ENCODE measurements at regions not wholly inside any gene's neighbourhood (a gene's known extent, or its start where the extent isn't known, plus 50 kb on each side); places are given as distances from the start of the nearest gene placed in this dataset.

- H3K4me2 ChIP-seq (ENCODE audit: low read length): no peak overlapping the region
- no peaks in the 10 kb centered on the region for H3K9me2 ChIP-seq (ENCODE audit: low read depth, low read length)
- no peaks in the 10 kb centered on the region for H3K79me2 ChIP-seq (ENCODE audit: insufficient read depth, low read length)
- H3K4me1 ChIP-seq (ENCODE audit: insufficient read depth, low read length, severe bottlenecking): no peaks in the 10 kb centered on the region
- no peaks in the 10 kb centered on the region for H3K27me3 ChIP-seq (ENCODE audit: insufficient read depth, low read length)
- H4K20me1 ChIP-seq (ENCODE audit: insufficient read depth, low read length): no peaks in the 10 kb centered on the region
- no peaks in the 10 kb centered on the region for H3K36me3 ChIP-seq (ENCODE audit: insufficient read depth, low read length)
- TF ChIP-seq EZH2 (IDR thresholded peaks at IDR 0.05; ENCODE audit: borderline replicate concordance, low read length) (no peak), CTCF (IDR thresholded peaks at IDR 0.05; ENCODE audit: low read length) (no peak)
- no peaks in the 10 kb centered on the region for H3K9me3 ChIP-seq (ENCODE audit: low read length)
- no peaks in the 10 kb centered on the region for H3F3A ChIP-seq (ENCODE audit: insufficient read depth, low read length)
- H3K27ac ChIP-seq (ENCODE audit: low read depth, low read length, poor library complexity, severe bottlenecking): no peak overlapping the region
- H3K9ac ChIP-seq (ENCODE audit: low read length): no peak overlapping the region
- H3K4me3 ChIP-seq (ENCODE audit: low read depth, low read length, poor library complexity, severe bottlenecking): no peak overlapping the region
- no peak overlapping the region for H2AFZ ChIP-seq (ENCODE audit: low read length)
Observed at GRCh38 chr3:31047673-31048072, 153.2 kb upstream of the GADL1 start.

DNA sequence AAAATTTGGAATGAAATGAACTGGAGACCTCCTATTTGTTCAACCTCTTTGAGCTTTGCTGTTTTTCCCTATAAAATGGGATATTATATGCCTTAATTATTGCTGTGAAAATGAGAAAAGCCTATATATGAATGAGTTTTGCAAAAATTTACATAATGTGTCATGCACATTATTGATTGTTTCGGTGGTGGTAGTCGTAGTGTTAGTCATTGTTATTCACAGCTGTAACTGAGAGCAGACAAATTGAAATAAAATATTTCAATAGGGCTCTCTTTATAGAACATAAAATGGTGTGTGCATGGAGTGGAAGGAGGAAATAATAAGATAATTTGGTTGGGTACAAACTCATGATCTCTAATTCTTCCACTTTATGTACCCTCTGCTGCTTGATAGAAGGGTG is 153.7 kb upstream of the GADL1 start:
- H3F3A ChIP-seq (ENCODE audit: insufficient read depth, low read length): no peaks in the 10 kb centered on the region
- H3K27me3 ChIP-seq (ENCODE audit: insufficient read depth, low read length): no peaks in the 10 kb centered on the region
- H3K4me1 ChIP-seq (ENCODE audit: insufficient read depth, low read length, severe bottlenecking): no peaks in the 10 kb centered on the region
- no peaks in the 10 kb centered on the region; the same call in 1 of the 2 replicates for H3K36me3 ChIP-seq (ENCODE audit: insufficient read depth, low read length)
- no peak overlapping the region for H3K4me2 ChIP-seq (ENCODE audit: low read length)
- no peak overlapping the region for H3K4me3 ChIP-seq (ENCODE audit: low read depth, low read length, poor library complexity, severe bottlenecking)
- no peak overlapping the region for H3K9ac ChIP-seq (ENCODE audit: low read length)
- TF ChIP-seq CTCF (IDR thresholded peaks at IDR 0.05; ENCODE audit: low read length) (no peak), EZH2 (IDR thresholded peaks at IDR 0.05; ENCODE audit: borderline replicate concordance, low read length) (no peak)
- no peaks in the 10 kb centered on the region for H3K9me3 ChIP-seq (ENCODE audit: low read length)
- H3K9me2 ChIP-seq (ENCODE audit: low read depth, low read length): no peaks in the 10 kb centered on the region
- H2AFZ ChIP-seq (ENCODE audit: low read length): no peak overlapping the region
- H4K20me1 ChIP-seq (ENCODE audit: insufficient read depth, low read length): no peaks in the 10 kb centered on the region
- no peaks in the 10 kb centered on the region for H3K79me2 ChIP-seq (ENCODE audit: insufficient read depth, low read length)
- no peak overlapping the region for H3K27ac ChIP-seq (ENCODE audit: low read depth, low read length, poor library complexity, severe bottlenecking)

DNA sequence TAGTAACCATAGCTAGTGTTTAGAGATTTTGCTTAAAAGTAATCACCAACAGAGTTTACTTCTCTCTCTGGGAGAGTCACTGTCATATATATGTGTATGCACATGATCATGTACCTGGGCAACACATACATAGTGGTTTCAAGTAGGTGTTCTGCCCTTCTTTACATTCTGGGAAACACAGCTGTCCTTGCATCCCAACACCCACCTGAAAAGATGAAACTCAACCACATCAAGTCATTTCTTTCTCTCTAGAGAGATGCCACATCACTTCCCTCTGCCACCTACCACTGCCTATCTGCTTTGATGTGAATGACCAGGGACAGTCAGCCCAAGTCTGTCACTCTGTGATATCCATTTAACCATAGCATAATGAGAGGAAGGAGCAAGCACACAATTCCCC is 155.8 kb upstream of the GADL1 start:
- Histone ChIP-seq H3K79me2 (ENCODE audit: insufficient read depth, low read length) (no peaks in the 10 kb centered on the region), H3K4me3 (ENCODE audit: low read depth, low read length, poor library complexity, severe bottlenecking) (no peak overlapping the region), H3F3A (ENCODE audit: insufficient read depth, low read length) (no peaks in the 10 kb centered on the region), H3K9ac (ENCODE audit: low read length) (no peak overlapping the region), H3K9me3 (ENCODE audit: low read length) (no peaks in the 10 kb centered on the region), H3K9me2 (ENCODE audit: low read depth, low read length) (no peaks in the 10 kb centered on the region), H4K20me1 (ENCODE audit: insufficient read depth, low read length) (no peaks in the 10 kb centered on the region), H2AFZ (ENCODE audit: low read length) (no peak overlapping the region), H3K4me1 (ENCODE audit: insufficient read depth, low read length, severe bottlenecking) (no peaks in the 10 kb centered on the region), H3K36me3 (ENCODE audit: insufficient read depth, low read length) (no peaks in the 10 kb centered on the region; the same call in 1 of the 2 replicates), H3K4me2 (ENCODE audit: low read length) (no peak overlapping the region), H3K27ac (ENCODE audit: low read depth, low read length, poor library complexity, severe bottlenecking) (no peak overlapping the region), H3K27me3 (ENCODE audit: insufficient read depth, low read length) (no peaks in the 10 kb centered on the region)
- TF ChIP-seq EZH2 (IDR thresholded peaks at IDR 0.05; ENCODE audit: borderline replicate concordance, low read length): no peak
- TF ChIP-seq CTCF (IDR thresholded peaks at IDR 0.05; ENCODE audit: low read length): no peak
